ENCODE measurements at regions not wholly inside any gene's neighbourhood (a gene's known extent, or its start where the extent isn't known, plus 50 kb on each side); places are given as distances from the start of the nearest gene placed in this dataset.

DNA sequence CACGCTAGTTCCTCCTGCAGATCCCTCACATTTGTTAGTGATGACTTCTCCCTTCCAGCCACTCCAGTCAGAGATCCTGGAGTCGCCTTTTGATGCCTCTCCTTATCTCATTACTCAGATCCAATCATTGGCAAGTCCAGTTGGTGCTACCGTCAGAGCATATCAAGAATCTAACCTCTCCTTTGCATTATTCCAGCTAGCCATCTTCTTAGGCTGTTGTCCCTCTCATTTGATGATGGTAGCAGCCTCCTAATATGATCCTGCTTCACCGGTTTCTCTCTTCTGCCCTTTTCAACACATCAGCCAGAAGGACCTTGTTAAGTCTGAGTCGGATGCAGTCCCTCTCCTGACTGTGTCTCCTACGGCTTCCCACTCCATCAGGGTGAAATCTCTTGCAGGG lies 305.6 kb downstream of the THBS2 start:
- H3K18ac ChIP-seq (ENCODE audit: low read depth, low read length): no peak overlapping the region
- no peak overlapping the region for H3K4me2 ChIP-seq (ENCODE audit: low read depth, low read length)
- no peak for DNase-seq
- H2AK5ac ChIP-seq (ENCODE audit: low read depth, low read length): no peak overlapping the region
- H3K4me1 ChIP-seq (ENCODE audit: control insufficient read depth, insufficient read depth, low read length): peaks cover 1% of the 10 kb centered on the region; the same call in 1 of the 2 replicates
- H2AK9ac ChIP-seq (replicated peaks; ENCODE audit: low read depth, low read length, poor library complexity): no peak overlapping the region
- no peaks in the 10 kb centered on the region for H3K36me3 ChIP-seq (ENCODE audit: control insufficient read depth, insufficient read depth, low read length)
- H3K79me1 ChIP-seq (ENCODE audit: low read depth in 1 of 2, low read length in 2 of 2): no peaks in the 10 kb centered on the region
- H3K23ac ChIP-seq (ENCODE audit: low read depth, low read length): no peak overlapping the region
- H3K4ac ChIP-seq (ENCODE audit: low read depth, low read length): no peak overlapping the region
- H3K27me3 ChIP-seq (ENCODE audit: control insufficient read depth, insufficient read depth, low read length): peaks cover 15% of the 10 kb centered on the region
- no peak overlapping the region for H2AFZ ChIP-seq (replicated peaks; ENCODE audit: low read length, poor library complexity)
- no peak overlapping the region for H2BK120ac ChIP-seq (ENCODE audit: low read depth, low read length)
- H2BK15ac ChIP-seq (ENCODE audit: low read depth, low read length): no peak overlapping the region
- no peak for ATAC-seq (ENCODE audit: low read depth)
- no peaks in the 10 kb centered on the region for H3K9me3 ChIP-seq (ENCODE audit: control insufficient read depth, insufficient read depth, low read length)
- no peak overlapping the region for H4K8ac ChIP-seq (ENCODE audit: low read depth in 2 of 2, low read length in 2 of 2)
- H2BK20ac ChIP-seq (ENCODE audit: low read depth, low read length): no peak overlapping the region
- H2BK5ac ChIP-seq (ENCODE audit: low read depth, low read length, poor library complexity, severe bottlenecking): no peak overlapping the region
- no peak overlapping the region for H3K27ac ChIP-seq (ENCODE audit: insufficient read depth, low read length)
- CTCF ChIA-PET: no interaction called here
- no peak overlapping the region for H3K14ac ChIP-seq (replicated peaks; ENCODE audit: low read depth, low read length)
- 56% methylated on average over 5 of the region's 6 CpGs; no CpG with 5 or more reads in 1 of the 2 experiments for WGBS, 2 experiments (ENCODE audit: extremely low coverage in 2 of 2, insufficient read length in 1 of 2)
- POLR2A ChIA-PET (ENCODE audit: unreplicated experiment): no interaction called here
- no TSS peak for BruUV-seq (replicated peaks)
- in situ Hi-C loops (cut with MboI; ENCODE audit: low sequenced_read_pairs): no loop called here
- H3K4me3 ChIP-seq (ENCODE audit: insufficient read depth, low read depth, low read length): no peak overlapping the region
- no peak overlapping the region for H4K5ac ChIP-seq (ENCODE audit: low read depth, low read length)
- dilution Hi-C loops (cut with HindIII; ENCODE audit: low sequenced_read_pairs, unreplicated experiment): no loop called here
- no peak overlapping the region for H3K9ac ChIP-seq (ENCODE audit: low read depth, low read length)
- intact Hi-C loops (cut with micrococcal nuclease): no loop called here
- no peak for TF ChIP-seq MXI1 (IDR thresholded peaks at IDR 0.05; ENCODE audit: borderline replicate concordance, low read depth, low read length)
- TF ChIP-seq CHD1 (IDR thresholded peaks at IDR 0.05; ENCODE audit: low read depth, low read length): no peak
- no peak for TF ChIP-seq RCOR1 (IDR thresholded peaks at IDR 0.05; ENCODE audit: insufficient replicate concordance, low read length)
- TF ChIP-seq RAD21 (IDR thresholded peaks at IDR 0.05; ENCODE audit: low read length): no peak
- H3K56ac ChIP-seq (ENCODE audit: extremely low read depth, insufficient read depth, low read length): no peak overlapping the region
- H4K91ac ChIP-seq (ENCODE audit: insufficient read depth, low read depth, low read length): no peak overlapping the region
- no peaks in the 10 kb centered on the region for H3K9me1 ChIP-seq (ENCODE audit: insufficient read depth, low read length)
- no peaks in the 10 kb centered on the region for H4K20me1 ChIP-seq (ENCODE audit: insufficient read depth, low read length)
